ENCODE measurements at regions not wholly inside any gene's neighbourhood (a gene's known extent, or its start where the extent isn't known, plus 50 kb on each side); places are given as distances from the start of the nearest gene placed in this dataset.

DNA sequence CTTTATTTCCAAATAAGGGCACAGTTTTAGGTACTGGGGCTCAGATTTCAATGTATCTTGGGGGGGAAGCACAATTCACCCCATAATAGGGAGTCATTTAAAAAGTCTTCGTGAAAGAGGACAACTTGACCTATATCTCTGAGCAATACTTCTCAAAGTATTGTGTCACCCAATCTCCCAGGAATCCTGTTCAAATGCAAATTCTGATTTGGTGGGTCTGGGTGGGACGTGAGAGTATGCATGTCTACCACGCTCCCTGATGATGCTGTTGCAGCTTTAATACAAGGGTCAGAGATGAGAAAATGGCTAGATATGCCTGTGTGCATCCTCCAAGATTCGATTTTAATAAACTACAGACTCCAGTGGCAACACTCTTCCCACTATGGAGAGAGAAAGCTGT, 514.8 kb downstream of the BCOR start:
- TF ChIP-seq, protein P1, sequence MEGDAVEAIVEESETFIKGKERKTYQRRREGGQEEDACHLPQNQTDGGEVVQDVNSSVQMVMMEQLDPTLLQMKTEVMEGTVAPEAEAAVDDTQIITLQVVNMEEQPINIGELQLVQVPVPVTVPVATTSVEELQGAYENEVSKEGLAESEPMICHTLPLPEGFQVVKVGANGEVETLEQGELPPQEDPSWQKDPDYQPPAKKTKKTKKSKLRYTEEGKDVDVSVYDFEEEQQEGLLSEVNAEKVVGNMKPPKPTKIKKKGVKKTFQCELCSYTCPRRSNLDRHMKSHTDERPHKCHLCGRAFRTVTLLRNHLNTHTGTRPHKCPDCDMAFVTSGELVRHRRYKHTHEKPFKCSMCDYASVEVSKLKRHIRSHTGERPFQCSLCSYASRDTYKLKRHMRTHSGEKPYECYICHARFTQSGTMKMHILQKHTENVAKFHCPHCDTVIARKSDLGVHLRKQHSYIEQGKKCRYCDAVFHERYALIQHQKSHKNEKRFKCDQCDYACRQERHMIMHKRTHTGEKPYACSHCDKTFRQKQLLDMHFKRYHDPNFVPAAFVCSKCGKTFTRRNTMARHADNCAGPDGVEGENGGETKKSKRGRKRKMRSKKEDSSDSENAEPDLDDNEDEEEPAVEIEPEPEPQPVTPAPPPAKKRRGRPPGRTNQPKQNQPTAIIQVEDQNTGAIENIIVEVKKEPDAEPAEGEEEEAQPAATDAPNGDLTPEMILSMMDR (IDR thresholded peaks at IDR 0.05; ENCODE audit: low read depth, low read length, poor library complexity, severe bottlenecking), result no peak
- no peak for TF ChIP-seq EZH2phosphoT487 (IDR thresholded peaks at IDR 0.05; ENCODE audit: borderline replicate concordance, low read length)

Data from DOHH2 (cell line).